H9 (cell line): ENCODE measurements at regions not wholly inside any gene's neighbourhood (a gene's known extent, or its start where the extent isn't known, plus 50 kb on each side); places are given as distances from the start of the nearest gene placed in this dataset.
"Not testable (repeated sequence)": the region's sequence is repeated elsewhere in the genome, so short reads cannot be mapped to it uniquely, and the experiment has no call there.

ENCODE experiments used
- DNase-seq: peaks from one replicate; pipeline ENCODE4 v3.0.0-alpha.2; 2017
- H2AFZ ChIP-seq: one replicate; pipeline ENCODE4 v1.6.1; 2013; ENCODE audit warnings: mild to moderate bottlenecking, low read length, control low read depth, moderate library complexity
- H2AK5ac ChIP-seq: 2 replicates; pipeline ENCODE4 v1.6.1; 2013; ENCODE audit warnings: low read length, control low read depth, mixed read lengths; ENCODE audit not compliant: insufficient read length
- H2BK120ac ChIP-seq: one replicate; pipeline ENCODE4 v1.6.1; 2013; ENCODE audit warnings: low read depth, mild to moderate bottlenecking, low read length, control low read depth, inconsistent platforms; ENCODE audit not compliant: poor library complexity, severe bottlenecking
- H2BK12ac ChIP-seq: 2 replicates; pipeline ENCODE4 v1.6.1; 2013; ENCODE audit warnings: low read length, control low read depth, mixed read lengths, low read depth; ENCODE audit not compliant: insufficient read length
- H2BK15ac ChIP-seq: 2 replicates; pipeline ENCODE4 v1.6.1; 2013; ENCODE audit warnings: low read depth, low read length, control low read depth
- H2BK20ac ChIP-seq: one replicate; pipeline ENCODE4 v1.6.1; 2013; ENCODE audit warnings: low read depth, mild to moderate bottlenecking, low read length, control low read depth, inconsistent platforms; ENCODE audit not compliant: poor library complexity, severe bottlenecking
- H2BK5ac ChIP-seq: 2 replicates; pipeline ENCODE4 v1.6.1; 2013; ENCODE audit warnings: low read length, control low read depth, mixed read lengths; ENCODE audit not compliant: insufficient read length
- H3K14ac ChIP-seq: 2 replicates; pipeline ENCODE4 v1.6.1; 2013; ENCODE audit warnings: low read length, control low read depth; ENCODE audit not compliant: insufficient read depth
- H3K18ac ChIP-seq: 2 replicates; pipeline ENCODE4 v1.6.1; 2013; ENCODE audit warnings: low read depth, mild to moderate bottlenecking, mixed read lengths, low read length, control low read depth; ENCODE audit not compliant: insufficient read length
- H3K23ac ChIP-seq: 2 replicates; pipeline ENCODE4 v1.6.1; 2013; ENCODE audit warnings: low read length, control low read depth, mixed read lengths, low read depth; ENCODE audit not compliant: insufficient read length
- H3K23me2 ChIP-seq: 2 replicates; pipeline ENCODE4 v1.6.1; 2013; ENCODE audit warnings: low read depth, mild to moderate bottlenecking, mixed read lengths, low read length, control low read depth; ENCODE audit not compliant: insufficient read length, poor library complexity, severe bottlenecking
- H3K27ac ChIP-seq: 2 replicates; pipeline ENCODE4 v1.5.1; 2013; ENCODE audit warnings: low read length, control low read depth, mixed read lengths, low read depth; ENCODE audit not compliant: insufficient read length
- H3K27me3 ChIP-seq: 2 replicates; pipeline ENCODE4 v1.6.1; 2013; ENCODE audit warnings: low read length, control low read depth, inconsistent platforms; ENCODE audit not compliant: insufficient read depth
- H3K4ac ChIP-seq: 2 replicates; pipeline ENCODE4 v1.6.1; 2013; ENCODE audit warnings: low read depth, mild to moderate bottlenecking, control low read depth, inconsistent platforms, low read length, moderate library complexity
- H3K4me1 ChIP-seq: 2 replicates; pipeline ENCODE4 v1.6.1; 2013; ENCODE audit warnings: low read length, control low read depth, inconsistent platforms; ENCODE audit not compliant: insufficient read depth
- H3K4me2 ChIP-seq: 2 replicates; pipeline ENCODE4 v1.6.1; 2013; ENCODE audit warnings: low read length, control low read depth, mixed read lengths; ENCODE audit not compliant: insufficient read length, insufficient read depth
- H3K56ac ChIP-seq: 2 replicates; pipeline ENCODE4 v1.6.1; 2013; ENCODE audit warnings: low read depth, mild to moderate bottlenecking, mixed read lengths, low read length, control low read depth; ENCODE audit not compliant: insufficient read length
- H3K79me1 ChIP-seq: 2 replicates; pipeline ENCODE4 v1.6.1; 2013; ENCODE audit warnings: low read depth, mild to moderate bottlenecking, moderate library complexity, low read length, control low read depth, inconsistent platforms; ENCODE audit not compliant: insufficient read depth, poor library complexity, severe bottlenecking
- H3K79me2 ChIP-seq: 2 replicates; pipeline ENCODE4 v1.6.1; 2013; ENCODE audit warnings: low read length, control low read depth, inconsistent platforms; ENCODE audit not compliant: insufficient read depth
- H3K9ac ChIP-seq: 2 replicates; pipeline ENCODE4 v1.6.1; 2013; ENCODE audit warnings: low read length, control low read depth, mixed read lengths; ENCODE audit not compliant: insufficient read length; ENCODE audit errors: extremely low read depth
- H3K9me3 ChIP-seq: one replicate; pipeline ENCODE4 v1.6.1; 2013; ENCODE audit warnings: low read depth, low read length, inconsistent platforms; ENCODE audit not compliant: control insufficient read depth
- H3T11ph ChIP-seq: one replicate; pipeline ENCODE4 v1.6.1; 2013; ENCODE audit warnings: mild to moderate bottlenecking, low read length, control low read depth, inconsistent platforms
- H4K20me1 ChIP-seq: one replicate; pipeline ENCODE4 v1.6.1; 2013; ENCODE audit not compliant: control insufficient read depth, insufficient read length, insufficient read depth
- H4K5ac ChIP-seq: 2 replicates; pipeline ENCODE4 v1.6.1; 2013; ENCODE audit warnings: low read depth, mild to moderate bottlenecking, mixed read lengths, low read length, control low read depth; ENCODE audit not compliant: insufficient read length
- H4K8ac ChIP-seq: replicated peaks from 2 replicates; pipeline ENCODE4 v1.6.1; 2013; ENCODE audit warnings: low read length, control low read depth, mixed read lengths, low read depth; ENCODE audit not compliant: insufficient read length
- H4K91ac ChIP-seq: 2 replicates; pipeline ENCODE4 v1.6.1; 2013; ENCODE audit warnings: low read depth, mild to moderate bottlenecking, moderate library complexity, mixed read lengths, low read length, control low read depth; ENCODE audit not compliant: insufficient read length
- H3K27ac Mint-ChIP-seq, 3 experiments: 2 replicates in 2 of 3; 3 replicates in 1 of 3; pipeline ENCODE4 v1.8.0; 2020 to 2021; ENCODE audit warnings: mixed read lengths in 3 of 3, mild to moderate bottlenecking in 1 of 3, moderate library complexity in 1 of 3
- H3K27me3 Mint-ChIP-seq: 2 replicates; pipeline ENCODE4 v1.8.0; 2021; ENCODE audit warnings: low read depth, mild to moderate bottlenecking, moderate library complexity, mixed read lengths
- H3K36me3 Mint-ChIP-seq, 3 experiments: 2 replicates in 2 of 3; 3 replicates in 1 of 3; pipeline ENCODE4 v1.8.0; 2020 to 2021; ENCODE audit warnings: low read depth in 3 of 3, mixed read lengths in 3 of 3; ENCODE audit not compliant: insufficient read depth in 1 of 3
- H3K4me1 Mint-ChIP-seq, 2 experiments: 2 replicates each; pipeline ENCODE4 v1.8.0; 2020; ENCODE audit warnings: mixed read lengths in 2 of 2
- H3K4me3 Mint-ChIP-seq, 2 experiments: 2 replicates in 1 of 2; 3 replicates in 1 of 2; pipeline ENCODE4 v1.8.0; 2020 to 2021; ENCODE audit warnings: mild to moderate bottlenecking in 2 of 2, mixed read lengths in 2 of 2, moderate library complexity in 1 of 2
- H3K9me3 Mint-ChIP-seq, 2 experiments: 2 replicates in 1 of 2; 3 replicates in 1 of 2; pipeline ENCODE4 v1.8.0; 2020; ENCODE audit warnings: mild to moderate bottlenecking in 2 of 2, mixed read lengths in 2 of 2, moderate library complexity in 1 of 2
- WGBS: extraction: QIAGEN DNeasy Blood & Tissue Kit; methylation state at CpG from one replicate; pipeline ENCODE4 v1.1.7; 2013; ENCODE audit warnings: missing lambda C conversion rate, low lambda C conversion rate, mixed read lengths; ENCODE audit not compliant: insufficient read length; ENCODE audit errors: extremely low coverage; 5-methylcytosine and 5-hydroxymethylcytosine counted together

DNA sequence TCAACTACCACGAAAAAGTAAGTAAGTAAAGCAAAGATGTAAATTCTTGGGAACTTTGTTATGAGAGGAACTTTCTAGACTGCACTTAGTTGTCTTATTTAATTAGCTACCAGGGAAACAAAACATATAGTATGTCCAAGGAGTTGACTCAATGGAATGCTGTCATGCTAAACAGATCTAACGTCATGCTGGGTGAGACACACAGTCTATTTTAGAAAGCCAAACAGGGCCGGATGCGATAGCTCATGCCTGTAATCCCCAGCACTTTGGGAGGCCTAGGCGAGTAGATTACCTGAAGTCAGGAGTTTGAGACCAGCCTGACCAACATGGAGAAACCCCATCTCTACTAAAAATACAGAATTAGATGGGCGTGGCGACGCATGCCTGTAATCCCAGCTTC lies 146.4 kb downstream of the NPIPA8 start:
- not testable (repeated sequence) for H3K9me3 Mint-ChIP-seq, H2BK12ac ChIP-seq, H3K27me3 Mint-ChIP-seq, H3K4me1 Mint-ChIP-seq, H4K20me1 ChIP-seq, H2AFZ ChIP-seq, H4K5ac ChIP-seq, H3K18ac ChIP-seq, DNase-seq, H3K9me3 ChIP-seq, H3K23me2 ChIP-seq, H2AK5ac ChIP-seq, H3K36me3 Mint-ChIP-seq, H3K14ac ChIP-seq, H3K27ac Mint-ChIP-seq, H3K23ac ChIP-seq, H3K4ac ChIP-seq, H3K4me1 ChIP-seq, H3K79me2 ChIP-seq, H2BK5ac ChIP-seq, H2BK20ac ChIP-seq, H2BK120ac ChIP-seq, H4K8ac ChIP-seq, H3K27me3 ChIP-seq, H2BK15ac ChIP-seq, H3K9ac ChIP-seq, H3K4me2 ChIP-seq, H3T11ph ChIP-seq, H3K56ac ChIP-seq, H3K27ac ChIP-seq, H3K79me1 ChIP-seq, H3K4me3 Mint-ChIP-seq, H4K91ac ChIP-seq
- WGBS: no CpG with 5 or more reads among the region's 8 CpGs

GRCh38 chr16:18184755-18185154 lies 151.8 kb downstream of the NPIPA8 start:
- H3K79me1 ChIP-seq, H3K9ac ChIP-seq, H2BK120ac ChIP-seq, H3K36me3 Mint-ChIP-seq, H2AFZ ChIP-seq, H3K27me3 Mint-ChIP-seq, H3K18ac ChIP-seq, H3K4me1 ChIP-seq, H3K23ac ChIP-seq, H3K27ac Mint-ChIP-seq, H3K23me2 ChIP-seq, H2BK12ac ChIP-seq, H3T11ph ChIP-seq, H3K4ac ChIP-seq, DNase-seq, H2BK15ac ChIP-seq, H4K8ac ChIP-seq, H3K4me2 ChIP-seq, H3K27ac ChIP-seq, H3K9me3 ChIP-seq, H3K27me3 ChIP-seq, H3K4me3 Mint-ChIP-seq, H3K79me2 ChIP-seq, H3K14ac ChIP-seq, H3K4me1 Mint-ChIP-seq, H3K56ac ChIP-seq, H2AK5ac ChIP-seq, H2BK20ac ChIP-seq, H2BK5ac ChIP-seq, H4K20me1 ChIP-seq, H4K91ac ChIP-seq, H4K5ac ChIP-seq, H3K9me3 Mint-ChIP-seq: not testable (repeated sequence)
- no CpG with 5 or more reads among the region's 15 CpGs for WGBS
